ENCODE measurements at regions not wholly inside any gene's neighbourhood (a gene's known extent, or its start where the extent isn't known, plus 50 kb on each side); places are given as distances from the start of the nearest gene placed in this dataset.
"Not testable (repeated sequence)": the region's sequence is repeated elsewhere in the genome, so short reads cannot be mapped to it uniquely, and the experiment has no call there.

- in situ Hi-C loops (cut with HindIII; ENCODE audit: low sequenced_read_pairs), result no loop called here
Observed at GRCh38 chr9:38342532-38342931, 50.0 kb upstream of the ALDH1B1 start.

- in situ Hi-C loops (cut with HindIII; ENCODE audit: low sequenced_read_pairs), result no loop called here
Observed at GRCh38 chr9:38342096-38342495, 50.4 kb upstream of the ALDH1B1 start.

- in situ Hi-C loops (cut with HindIII; ENCODE audit: low sequenced_read_pairs), result no loop called here
Observed at GRCh38 chr9:38339496-38339895, 53.0 kb upstream of the ALDH1B1 start.

- in situ Hi-C loops (cut with HindIII; ENCODE audit: low sequenced_read_pairs), result no loop called here
Observed at GRCh38 chr9:38339087-38339486, 53.4 kb upstream of the ALDH1B1 start.

DNA sequence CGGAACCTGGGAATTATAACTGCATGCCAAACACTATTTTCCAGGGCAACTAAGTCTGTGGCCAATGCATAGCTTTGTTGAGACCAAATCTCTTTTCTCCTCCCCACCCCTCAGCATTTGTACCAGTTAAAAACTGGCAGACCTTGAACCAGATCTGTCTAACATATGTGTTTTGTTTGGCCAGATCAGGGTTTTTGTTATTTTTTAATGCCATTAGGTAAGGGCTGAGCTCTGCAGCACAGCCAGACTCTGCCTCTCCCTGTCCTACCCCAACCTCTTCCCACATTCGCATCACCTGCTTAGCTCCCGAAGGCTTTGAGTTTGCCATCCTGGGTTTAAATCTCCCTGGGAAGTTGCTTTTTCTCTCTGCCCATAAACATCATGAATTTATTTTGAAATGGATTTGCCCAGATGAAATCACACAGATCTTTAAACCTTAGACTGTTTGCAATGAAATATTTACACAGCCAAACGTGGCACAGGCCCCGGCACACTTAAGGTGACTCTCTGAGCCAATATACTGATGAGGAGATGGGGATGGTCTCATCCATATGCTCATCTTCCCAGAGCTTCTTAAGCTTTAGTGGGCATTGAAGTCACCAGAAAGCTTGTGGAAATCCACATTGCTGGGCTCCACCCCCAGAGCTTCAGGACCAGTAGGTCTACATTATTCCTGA, 54.0 kb upstream of the ALDH1B1 start:
- in situ Hi-C loops (cut with HindIII; ENCODE audit: low sequenced_read_pairs), result no loop called here

GRCh38 chr9:38337706-38338264, 54.7 kb upstream of the ALDH1B1 start:
- in situ Hi-C loops (cut with HindIII; ENCODE audit: low sequenced_read_pairs), result no loop called here

- in situ Hi-C loops (cut with HindIII; ENCODE audit: low sequenced_read_pairs), result no loop called here
Observed at GRCh38 chr9:38337181-38337580, 55.3 kb upstream of the ALDH1B1 start.

DNA sequence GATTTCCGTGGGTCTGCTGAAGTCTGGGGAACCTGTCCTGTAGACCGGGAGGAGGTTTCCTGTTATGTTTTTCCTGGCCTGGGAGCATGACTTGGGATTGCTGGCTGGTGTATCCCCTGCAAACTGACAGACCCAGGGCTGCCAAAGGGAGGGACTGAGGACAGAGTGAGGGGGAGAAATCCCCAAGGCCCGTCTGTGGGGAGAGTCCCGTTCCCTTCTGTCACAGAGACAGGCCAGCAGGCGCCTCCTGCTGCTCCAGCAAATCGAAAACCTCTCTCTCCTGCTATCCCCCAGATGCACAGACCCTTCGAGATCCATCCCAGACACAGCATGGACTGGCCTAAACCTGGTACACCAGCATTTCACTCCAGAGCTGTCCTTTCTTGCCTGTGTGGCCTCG, 56.2 kb upstream of the ALDH1B1 start:
- in situ Hi-C loops (cut with HindIII; ENCODE audit: low sequenced_read_pairs), result no loop called here

- in situ Hi-C loops (cut with HindIII; ENCODE audit: low sequenced_read_pairs), result no loop called here
Observed at GRCh38 chr9:38335686-38336085, 56.8 kb upstream of the ALDH1B1 start.

- in situ Hi-C loops (cut with HindIII; ENCODE audit: low sequenced_read_pairs), result no loop called here
Observed at GRCh38 chr9:38334234-38334633, 58.3 kb upstream of the ALDH1B1 start.

DNA sequence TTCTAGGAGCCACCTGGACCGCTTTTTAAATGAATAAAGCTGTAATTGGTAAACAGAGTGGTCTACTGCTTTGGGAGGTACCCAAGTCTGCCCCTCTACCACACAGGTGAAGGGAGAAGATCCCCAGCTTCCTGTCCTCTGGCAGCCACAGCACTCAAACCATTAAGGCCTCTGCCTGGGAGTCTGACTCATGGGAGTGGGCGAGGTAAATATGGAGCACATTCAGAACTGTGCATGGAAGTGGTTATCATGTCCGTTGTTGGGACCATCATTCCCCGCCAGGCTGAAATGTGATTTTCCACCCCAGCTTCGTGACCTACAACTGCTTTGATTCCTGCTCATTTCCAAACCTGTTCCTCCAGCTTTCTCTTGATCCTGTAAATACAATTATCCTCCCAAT, 59.5 kb upstream of the ALDH1B1 start:
- in situ Hi-C loops (cut with HindIII; ENCODE audit: low sequenced_read_pairs), result no loop called here

- in situ Hi-C loops (cut with HindIII; ENCODE audit: low sequenced_read_pairs), result no loop called here
Observed at GRCh38 chr9:38332625-38333024, 59.9 kb upstream of the ALDH1B1 start.

GRCh38 chr9:38331141-38331540, 61.4 kb upstream of the ALDH1B1 start:
- in situ Hi-C loops (cut with HindIII; ENCODE audit: low sequenced_read_pairs), result no loop called here

- in situ Hi-C loops (cut with HindIII; ENCODE audit: low sequenced_read_pairs), result no loop called here
Observed at GRCh38 chr9:38329968-38330367, 62.5 kb upstream of the ALDH1B1 start.

DNA sequence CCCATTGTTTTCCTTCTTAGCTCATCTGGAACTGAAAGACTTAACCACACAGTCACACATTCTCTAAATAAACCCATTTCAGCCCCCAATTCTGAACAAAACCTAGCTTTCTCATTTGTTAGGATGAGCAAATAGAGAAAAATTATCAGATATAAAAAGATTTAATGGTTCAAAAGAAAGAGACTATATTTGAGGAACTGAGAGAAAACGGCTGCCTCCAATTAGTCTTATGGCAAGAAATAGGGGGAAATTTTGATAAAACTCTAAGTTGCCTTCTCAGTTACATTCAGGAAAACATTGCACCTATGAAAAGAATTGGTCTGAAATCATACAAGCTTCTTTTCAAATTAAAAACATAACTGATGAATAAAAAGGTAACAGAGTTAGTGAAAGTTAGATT, 63.7 kb upstream of the ALDH1B1 start:
- in situ Hi-C loops (cut with HindIII; ENCODE audit: low sequenced_read_pairs), result no loop called here

DNA sequence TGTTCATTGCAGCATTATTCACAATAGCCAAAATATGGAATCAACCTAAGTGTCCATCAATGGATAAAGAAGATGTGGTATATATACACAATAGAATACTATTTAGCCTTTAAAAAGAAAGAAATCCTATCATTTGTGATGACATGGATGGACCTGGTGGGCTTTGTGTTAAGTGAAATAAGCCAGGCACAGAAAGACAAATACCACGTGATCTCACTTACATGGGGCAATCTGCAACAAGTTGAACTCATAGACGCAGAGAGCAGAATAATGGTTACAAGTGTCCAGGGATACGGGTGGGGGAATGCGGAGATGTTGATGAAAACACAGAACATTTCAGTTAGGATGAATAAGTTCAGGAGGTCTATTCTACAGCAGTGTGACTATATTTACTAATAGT, 66.4 kb upstream of the ALDH1B1 start:
- in situ Hi-C loops (cut with HindIII; ENCODE audit: low sequenced_read_pairs), result no loop called here

DNA sequence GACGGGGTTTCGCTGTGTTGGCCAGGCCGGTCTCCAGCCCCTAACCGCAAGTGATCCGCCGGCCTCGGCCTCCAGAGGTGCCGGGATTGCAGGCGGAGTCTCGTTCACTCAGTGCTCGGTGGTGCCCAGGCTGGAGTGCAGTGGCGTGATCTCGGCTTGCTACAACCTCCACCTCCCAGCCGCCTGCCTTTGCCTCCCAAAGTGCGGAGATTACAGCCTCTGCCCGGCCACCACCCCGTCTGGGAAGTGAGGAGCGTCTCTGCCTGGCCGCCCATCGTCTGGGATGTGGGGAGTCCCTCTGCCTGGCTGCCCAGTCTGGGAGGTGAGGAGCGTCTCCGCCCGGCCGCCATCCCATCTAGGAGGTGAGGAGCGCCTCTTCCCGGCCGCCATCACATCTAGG, 68.3 kb upstream of the ALDH1B1 start:
- in situ Hi-C loops (cut with HindIII; ENCODE audit: low sequenced_read_pairs), result not testable (repeated sequence)

GRCh38 chr9:38322937-38323336, 69.6 kb upstream of the ALDH1B1 start:
- in situ Hi-C loops (cut with HindIII; ENCODE audit: low sequenced_read_pairs), result no loop called here

DNA sequence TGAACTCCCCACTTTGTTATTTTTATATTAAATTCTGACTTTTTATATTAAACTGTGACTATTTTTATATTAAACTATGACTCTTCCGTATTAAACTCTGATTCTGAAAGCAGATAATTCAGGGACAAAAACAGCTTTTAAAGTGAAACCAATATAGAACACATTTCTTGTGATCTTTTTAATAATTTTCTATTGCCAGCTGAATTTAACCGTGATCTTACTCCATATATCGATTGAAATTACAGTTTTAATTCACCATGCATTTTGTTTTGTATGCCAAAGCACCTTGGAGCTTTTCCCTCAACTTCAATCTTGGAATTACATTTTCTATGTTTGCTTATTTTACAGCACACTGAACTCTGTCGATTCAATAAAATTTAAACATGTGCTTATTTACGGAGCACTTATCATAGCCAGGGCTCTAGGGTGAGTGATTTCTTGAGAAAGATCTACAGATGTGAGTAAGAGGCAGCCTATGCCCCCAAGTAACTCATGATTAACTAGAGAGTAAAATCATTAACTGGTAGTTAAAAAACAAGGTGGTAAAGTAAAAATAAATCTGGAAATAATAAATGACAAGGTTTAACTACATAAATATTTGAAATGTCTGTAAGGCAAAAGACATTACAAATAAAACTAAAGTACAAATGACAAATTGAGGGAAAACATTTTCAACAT, 72.9 kb upstream of the ALDH1B1 start:
- in situ Hi-C loops (cut with HindIII; ENCODE audit: low sequenced_read_pairs), result no loop called here

GRCh38 chr9:38318759-38319495, 73.6 kb upstream of the ALDH1B1 start:
- in situ Hi-C loops (cut with HindIII; ENCODE audit: low sequenced_read_pairs), result no loop called here

- in situ Hi-C loops (cut with HindIII; ENCODE audit: low sequenced_read_pairs), result no loop called here
Observed at GRCh38 chr9:38316166-38316780, 76.2 kb upstream of the ALDH1B1 start.
